B cell (primary cell): ENCODE measurements at regions not wholly inside any gene's neighbourhood (a gene's known extent, or its start where the extent isn't known, plus 50 kb on each side); places are given as distances from the start of the nearest gene placed in this dataset.

Experiments
- ATAC-seq: fragments of 200-7000 bp; cut with Tn5 transposase; one replicate; pipeline ENCODE4 v1.10.0; 2021; ENCODE audit warnings: low read depth, mild to moderate bottlenecking, moderate number of reproducible peaks, moderate library complexity
- CTCF ChIA-PET: fragments of 350-600 bp; sonication (Branson Sonifier 250); formaldehyde crosslinking; loops from one replicate; lab custom pipeline; 2021; ENCODE audit warnings: antibody characterized with exemption, inconsistent platforms; lab: Charles Lee
- POLR2A ChIA-PET: fragments of 350-600 bp; sonication (Branson Sonifier 250); formaldehyde crosslinking; loops from one replicate; lab custom pipeline; 2021; ENCODE audit warnings: antibody characterized with exemption; lab: Charles Lee
- DNase-seq: peaks from one replicate; pipeline ENCODE4 v3.0.0; 2013
- H2AFZ ChIP-seq: 2 replicates; pipeline ENCODE4 v1.6.1; 2012; ENCODE audit warnings: mild to moderate bottlenecking, low read depth, low read length; ENCODE audit not compliant: insufficient read depth, poor library complexity, severe bottlenecking
- H3K27ac ChIP-seq, 2 donors: 1 replicate in 1 of 2; 2 replicates in 1 of 2; pipeline ENCODE4 v1.5.1; 2012 to 2013; ENCODE audit warnings: low read length in 2 of 2, mild to moderate bottlenecking in 2 of 2, moderate library complexity in 1 of 2
- H3K27me3 ChIP-seq, 4 experiments: fragments of 200-600 bp in 1 of 4; sonication (generic) in 1 of 4; replicated peaks in 1 of 4; 1 replicate in 2 of 4; 2 replicates in 2 of 4; pipeline versions ENCODE4 v1.6.1 to v1.7.0; 2013 to 2016; ENCODE audit warnings: low read length in 3 of 4, mild to moderate bottlenecking in 2 of 4, mixed read lengths in 1 of 4, moderate library complexity in 1 of 4; ENCODE audit not compliant: insufficient read depth in 4 of 4, control insufficient read depth in 3 of 4; ENCODE audit errors: control extremely low read depth in 1 of 4
- H3K36me3 ChIP-seq, 2 experiments: replicated peaks in 1 of 2; 1 replicate in 1 of 2; 2 replicates in 1 of 2; pipeline versions ENCODE4 v1.6.1 to v1.7.1; 2013; ENCODE audit warnings: low read length in 1 of 2; ENCODE audit not compliant: insufficient read depth in 2 of 2, control insufficient read depth in 1 of 2; ENCODE audit errors: control extremely low read depth in 1 of 2, extremely low read depth in 1 of 2
- H3K4me1 ChIP-seq, 2 donors: fragments of 200-600 bp in 1 of 2; sonication (generic) in 1 of 2; 1 replicate in 1 of 2; 2 replicates in 1 of 2; pipeline versions ENCODE4 v1.5.1 to v1.6.1; 2013 to 2017; ENCODE audit warnings: low read length in 2 of 2; ENCODE audit not compliant: control insufficient read depth in 2 of 2, insufficient read depth in 2 of 2
- H3K4me2 ChIP-seq: replicated peaks from 2 replicates; pipeline ENCODE3; 2012; ENCODE audit warnings: mild to moderate bottlenecking, low read depth, low read length; ENCODE audit not compliant: poor library complexity, severe bottlenecking
- H3K4me3 ChIP-seq, 5 experiments: fragments of 200-600 bp in 1 of 5; sonication (generic) in 1 of 5; 1 replicate in 3 of 5; 2 replicates in 2 of 5; pipeline versions ENCODE4 v1.5.1 to v1.7.0; 2011 to 2016; ENCODE audit warnings: low read length in 4 of 5, mild to moderate bottlenecking in 4 of 5, low read depth in 2 of 5, control low read depth in 1 of 5, moderate library complexity in 1 of 5; ENCODE audit not compliant: insufficient read depth in 1 of 5; ENCODE audit errors: control extremely low read depth in 1 of 5, extremely low read depth in 1 of 5
- H3K79me2 ChIP-seq: fragments of 200-600 bp; sonication (generic); one replicate; pipeline ENCODE4 v1.6.0; 2016; ENCODE audit warnings: low read length; ENCODE audit not compliant: control insufficient read depth, insufficient read depth
- H3K9ac ChIP-seq: fragments of 200-600 bp; sonication (generic); 2 replicates; pipeline ENCODE4 v1.6.1; 2017; ENCODE audit warnings: mild to moderate bottlenecking, low read length, moderate library complexity
- H3K9me3 ChIP-seq, 3 donors: one replicate each; pipeline versions ENCODE4 v1.6.1 to v1.7.1; 2013; ENCODE audit warnings: low read length in 2 of 3; ENCODE audit not compliant: control insufficient read depth in 2 of 3, insufficient read depth in 1 of 3; ENCODE audit errors: control extremely low read depth in 1 of 3
- H4K20me1 ChIP-seq: 2 replicates; pipeline ENCODE4 v1.6.0; 2012; ENCODE audit warnings: mild to moderate bottlenecking, low read length; ENCODE audit not compliant: insufficient read depth, control insufficient read depth, poor library complexity, severe bottlenecking
- H3K27ac Mint-ChIP-seq: one replicate; pipeline ENCODE4 v1.8.0; 2021; ENCODE audit warnings: mixed read lengths
- H3K27me3 Mint-ChIP-seq: one replicate; pipeline ENCODE4 v1.8.0; 2021; ENCODE audit warnings: mixed read lengths
- H3K4me1 Mint-ChIP-seq: one replicate; pipeline ENCODE4 v1.8.0; 2021; ENCODE audit warnings: mixed read lengths
- H3K4me3 Mint-ChIP-seq: one replicate; pipeline ENCODE4 v1.8.0; 2021; ENCODE audit warnings: mixed read lengths
- H3K9me3 Mint-ChIP-seq: one replicate; pipeline ENCODE4 v1.8.0; 2022; ENCODE audit warnings: mixed read lengths; ENCODE audit not compliant: insufficient read depth
- CTCF ChIP-seq: fragments of 200-600 bp; IDR thresholded peaks from one replicate; pipeline ENCODE4 v1.8.0; 2022; ENCODE audit warnings: antibody characterized with exemption, mild to moderate bottlenecking
- EZH2 ChIP-seq: IDR thresholded peaks from 2 replicates; pipeline ENCODE4 v1.6.1; 2012; ENCODE audit warnings: borderline replicate concordance, low read depth, mild to moderate bottlenecking, moderate library complexity, low read length; ENCODE audit not compliant: insufficient read depth, poor library complexity, severe bottlenecking
- WGBS: methylation state at CpG from one replicate; pipeline ENCODE4 v1.1.5; 2013; ENCODE audit warnings: missing lambda C conversion rate; ENCODE audit not compliant: insufficient coverage; 5-methylcytosine and 5-hydroxymethylcytosine counted together
- intact Hi-C: fragments of 100-400 bp; cut with micrococcal nuclease; formaldehyde crosslinking; loops from one replicate; pipeline ENCODE4 v1.10.0; 2022

GRCh38 chr1:38179483-38179882, 132.9 kb upstream of the POU3F1 start:
- DNase-seq (no peak), ATAC-seq (no peak)
- intact Hi-C loops, result no loop called here
- Histone ChIP-seq H4K20me1 (no peaks in the 10 kb centered on the region), H2AFZ (no peak overlapping the region), H3K27ac (no peak overlapping the region), H3K4me2 (no peak overlapping the region), H3K9ac (no peak overlapping the region), H3K4me1 (no peaks in the 10 kb centered on the region), H3K4me3 (no peak overlapping the region), H3K36me3 (no peaks in the 10 kb centered on the region), H3K9me3 (peaks cover 0 to 3% (median 0%) of the 10 kb centered on the region in 3 donors), H3K27me3 (no peaks in the 10 kb centered on the region), H3K79me2 (no peaks in the 10 kb centered on the region)
- no peak for TF ChIP-seq CTCF
- no peak for TF ChIP-seq EZH2
- H3K27ac Mint-ChIP-seq, result no peak overlapping the region
- 86% methylated on average over 8 of the region's 8 CpGs for WGBS
- H3K27me3 Mint-ChIP-seq, result peaks cover 3% of the 10 kb centered on the region
- H3K4me1 Mint-ChIP-seq, result peaks cover 3% of the 10 kb centered on the region
- CTCF ChIA-PET, result no interaction called here
- no peak overlapping the region for H3K4me3 Mint-ChIP-seq
- POLR2A ChIA-PET, result no interaction called here
- H3K9me3 Mint-ChIP-seq, result peaks cover 5% of the 10 kb centered on the region

DNA sequence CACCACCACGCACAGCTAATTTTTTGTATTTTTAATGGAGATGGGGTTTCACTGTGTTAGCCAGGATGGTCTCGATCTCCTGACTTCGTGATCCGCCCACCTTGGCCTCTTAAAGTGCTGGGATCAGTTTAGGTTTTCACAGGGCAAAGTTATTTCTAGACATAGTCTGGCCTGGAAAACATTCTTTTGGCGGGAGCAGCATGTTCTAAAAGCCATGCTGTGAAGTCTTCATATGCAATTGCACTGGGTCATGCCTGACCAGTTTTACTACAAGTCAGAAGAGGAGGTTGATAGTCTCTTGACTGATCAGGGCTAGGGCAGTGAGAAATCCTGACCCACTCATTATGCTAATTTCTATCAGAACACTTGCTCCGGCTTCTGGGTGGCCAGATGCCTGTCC, 131.6 kb upstream of the POU3F1 start:
- peaks cover 5% of the 10 kb centered on the region for H3K9me3 Mint-ChIP-seq
- peaks cover 0 to 3% (median 0%) of the 10 kb centered on the region in 3 donors for H3K9me3 ChIP-seq
- no peaks in the 10 kb centered on the region for H4K20me1 ChIP-seq
- ATAC-seq (no peak), DNase-seq (no peak)
- H3K4me1 Mint-ChIP-seq, result peaks cover 16% of the 10 kb centered on the region
- POLR2A ChIA-PET, result no interaction called here
- peaks cover 8 to 13% of the 10 kb centered on the region in 2 donors for H3K4me1 ChIP-seq
- no peak overlapping the region for H3K4me3 Mint-ChIP-seq
- H3K27ac Mint-ChIP-seq, result no peak overlapping the region
- no peak overlapping the region for H3K4me3 ChIP-seq
- CTCF ChIA-PET, result no interaction called here
- no peak overlapping the region for H2AFZ ChIP-seq
- H3K27me3 ChIP-seq, result no peaks in the 10 kb centered on the region
- H3K79me2 ChIP-seq, result no peaks in the 10 kb centered on the region
- H3K4me2 ChIP-seq, result no peak overlapping the region
- peaks cover 3% of the 10 kb centered on the region for H3K27me3 Mint-ChIP-seq
- H3K36me3 ChIP-seq, result no peaks in the 10 kb centered on the region
- 89% methylated on average over 5 of the region's 6 CpGs for WGBS
- no peak for TF ChIP-seq CTCF
- no peak for TF ChIP-seq EZH2
- no peak overlapping the region for H3K27ac ChIP-seq
- intact Hi-C loops, result no loop called here
- H3K9ac ChIP-seq, result no peak overlapping the region
